GM23248 (cell line): ENCODE measurements at regions not wholly inside any gene's neighbourhood (a gene's known extent, or its start where the extent isn't known, plus 50 kb on each side); places are given as distances from the start of the nearest gene placed in this dataset.

ENCODE experiments used
- DNase-seq: peaks from one replicate; pipeline ENCODE4 v3.0.0-alpha.2; 2015
- H2AFZ ChIP-seq: fragments of 200-600 bp; sonication (generic); 2 replicates; pipeline ENCODE4 v1.6.1; 2016; ENCODE audit warnings: antibody characterized with exemption
- H3F3A ChIP-seq: fragments of 200-600 bp; sonication (generic); 2 replicates; pipeline ENCODE4 v1.6.1; 2016; ENCODE audit warnings: mild to moderate bottlenecking, antibody characterized with exemption, mixed run types; ENCODE audit not compliant: insufficient read depth
- H3K27ac ChIP-seq: fragments of 200-600 bp; sonication (generic); 2 replicates; pipeline ENCODE4 v1.5.1; 2016; ENCODE audit warnings: mild to moderate bottlenecking
- H3K27me3 ChIP-seq: fragments of 200-600 bp; sonication (generic); replicated peaks from 2 replicates; pipeline ENCODE4 v1.6.1; 2016; ENCODE audit warnings: mild to moderate bottlenecking; ENCODE audit not compliant: insufficient read depth
- H3K36me3 ChIP-seq: fragments of 200-600 bp; sonication (generic); 2 replicates; pipeline ENCODE4 v1.6.1; 2016; ENCODE audit warnings: low read depth, mild to moderate bottlenecking
- H3K4me1 ChIP-seq: fragments of 200-600 bp; sonication (generic); 2 replicates; pipeline ENCODE4 v1.6.1; 2016; ENCODE audit warnings: mild to moderate bottlenecking; ENCODE audit not compliant: insufficient read depth
- H3K4me2 ChIP-seq: fragments of 200-600 bp; sonication (generic); one replicate; pipeline ENCODE4 v1.6.1; 2016; ENCODE audit warnings: mild to moderate bottlenecking; ENCODE audit not compliant: unreplicated experiment
- H3K4me3 ChIP-seq: fragments of 200-600 bp; sonication (generic); 2 replicates; pipeline ENCODE4 v1.5.1; 2016; ENCODE audit warnings: mild to moderate bottlenecking
- H3K79me2 ChIP-seq: fragments of 200-600 bp; sonication (generic); 2 replicates; pipeline ENCODE4 v1.6.1; 2016; ENCODE audit warnings: mild to moderate bottlenecking; ENCODE audit not compliant: insufficient read depth
- H3K9ac ChIP-seq: fragments of 200-600 bp; sonication (generic); 2 replicates; pipeline ENCODE4 v1.6.1; 2016; ENCODE audit warnings: mild to moderate bottlenecking
- H3K9me2 ChIP-seq: fragments of 200-600 bp; sonication (generic); 2 replicates; pipeline ENCODE4 v1.6.1; 2016; ENCODE audit warnings: mixed run types, mild to moderate bottlenecking, moderate library complexity; ENCODE audit not compliant: insufficient read depth
- H3K9me3 ChIP-seq: fragments of 200-600 bp; sonication (generic); one replicate; pipeline ENCODE4 v1.6.1; 2017; ENCODE audit warnings: low read depth
- H4K20me1 ChIP-seq: fragments of 200-600 bp; sonication (generic); 2 replicates; pipeline ENCODE4 v1.6.0; 2016; ENCODE audit not compliant: insufficient read depth
- EZH2 ChIP-seq: fragments of 200-600 bp; sonication (generic); IDR thresholded peaks from 2 replicates; pipeline ENCODE4 v1.6.1; 2018; ENCODE audit warnings: antibody characterized with exemption, mild to moderate bottlenecking; ENCODE audit not compliant: insufficient read depth, poor library complexity, severe bottlenecking
- EZH2phosphoT487 ChIP-seq: fragments of 200-600 bp; sonication (generic); IDR thresholded peaks from 2 replicates; pipeline ENCODE4 v1.6.1; 2018; ENCODE audit warnings: antibody characterized with exemption, moderate library complexity, mild to moderate bottlenecking, low read depth; ENCODE audit not compliant: insufficient read depth
- WGBS, 2 experiments: methylation state at CpG; one replicate each; pipeline ENCODE4 v1.1.6; 2015 to 2017; ENCODE audit warnings: low lambda C conversion rate in 2 of 2, low coverage in 1 of 2; ENCODE audit errors: missing lambda C conversion rate in 2 of 2; 5-methylcytosine and 5-hydroxymethylcytosine counted together
- in situ Hi-C: fragments of 300-500 bp; cut with MboI; formaldehyde crosslinking; loops from 2 replicates; pipeline ENCODE4 v1.15.0; 2020

GRCh38 chr2:65714866-65715265 is 282.5 kb upstream of the SPRED2 start:
- WGBS, 2 experiments = 0% methylated on average over 1 of the region's 1 CpG
- Histone ChIP-seq H3K9me2 (no peaks in the 10 kb centered on the region), H3K27ac (no peak overlapping the region), H3F3A (no peaks in the 10 kb centered on the region), H3K4me2 (no peak overlapping the region), H3K27me3 (peaks cover 22% of the 10 kb centered on the region), H3K36me3 (no peaks in the 10 kb centered on the region), H3K4me3 (no peak overlapping the region), H3K4me1 (no peaks in the 10 kb centered on the region), H3K9ac (no peak overlapping the region), H3K79me2 (no peaks in the 10 kb centered on the region), H2AFZ (no peak overlapping the region), H3K9me3 (no peaks in the 10 kb centered on the region), H4K20me1 (no peaks in the 10 kb centered on the region)
- TF ChIP-seq EZH2 (no peak), EZH2phosphoT487 (no peak)
- in situ Hi-C loops = no loop called here
- no peak for DNase-seq

GRCh38 chr2:65711863-65712262 is 279.5 kb upstream of the SPRED2 start:
- TF ChIP-seq EZH2phosphoT487 (no peak), EZH2 (no peak)
- Histone ChIP-seq H3K9me2 (no peaks in the 10 kb centered on the region), H3K4me3 (no peak overlapping the region), H3K27ac (no peak overlapping the region), H3K27me3 (peaks cover 16% of the 10 kb centered on the region), H3K4me2 (no peak overlapping the region), H2AFZ (no peak overlapping the region), H3F3A (no peaks in the 10 kb centered on the region), H3K4me1 (no peaks in the 10 kb centered on the region), H3K36me3 (no peaks in the 10 kb centered on the region), H3K9me3 (no peaks in the 10 kb centered on the region), H4K20me1 (no peaks in the 10 kb centered on the region), H3K79me2 (no peaks in the 10 kb centered on the region), H3K9ac (no peak overlapping the region)
- DNase-seq = no peak
- in situ Hi-C loops = no loop called here
- 0 to 2% methylated on average over 1 of the region's 1 CpG for WGBS, 2 experiments

- no peak overlapping the region for H3K9ac ChIP-seq
- peaks cover 16% of the 10 kb centered on the region for H3K27me3 ChIP-seq
- H4K20me1 ChIP-seq = no peaks in the 10 kb centered on the region
- H2AFZ ChIP-seq = no peak overlapping the region
- H3K36me3 ChIP-seq = no peaks in the 10 kb centered on the region
- DNase-seq = peak; percentile 9
- no peak overlapping the region for H3K4me3 ChIP-seq
- no peaks in the 10 kb centered on the region for H3K9me2 ChIP-seq
- H3K9me3 ChIP-seq = no peaks in the 10 kb centered on the region
- in situ Hi-C loops = no loop called here
- H3K4me1 ChIP-seq = no peaks in the 10 kb centered on the region
- H3K27ac ChIP-seq = no peak overlapping the region
- 42 to 55% methylated on average over 2 of the region's 2 CpGs for WGBS, 2 experiments
- no peaks in the 10 kb centered on the region for H3F3A ChIP-seq
- H3K4me2 ChIP-seq = no peak overlapping the region
- TF ChIP-seq EZH2phosphoT487 (no peak), EZH2 (no peak)
- no peaks in the 10 kb centered on the region for H3K79me2 ChIP-seq
Measured at GRCh38 chr2:65710779-65711295, 278.4 kb upstream of the SPRED2 start.

GRCh38 chr2:65710356-65710755 is 278.0 kb upstream of the SPRED2 start:
- Histone ChIP-seq H3K4me2 (no peak overlapping the region), H3K27me3 (peaks cover 16% of the 10 kb centered on the region), H3K27ac (no peak overlapping the region), H3K9me2 (no peaks in the 10 kb centered on the region), H3K79me2 (no peaks in the 10 kb centered on the region), H3K9ac (no peak overlapping the region), H3K36me3 (no peaks in the 10 kb centered on the region), H3K4me1 (no peaks in the 10 kb centered on the region), H2AFZ (no peak overlapping the region), H4K20me1 (no peaks in the 10 kb centered on the region), H3K4me3 (no peak overlapping the region), H3F3A (no peaks in the 10 kb centered on the region), H3K9me3 (no peaks in the 10 kb centered on the region)
- no peak for DNase-seq
- TF ChIP-seq EZH2 (no peak), EZH2phosphoT487 (no peak)
- in situ Hi-C loops = no loop called here
- 50 to 53% methylated on average over 5 of the region's 5 CpGs for WGBS, 2 experiments

GRCh38 chr2:65708086-65708485 is 275.7 kb upstream of the SPRED2 start:
- DNase-seq = no peak
- Histone ChIP-seq H3K4me2 (no peak overlapping the region), H3K27me3 (peaks cover 9% of the 10 kb centered on the region), H4K20me1 (no peaks in the 10 kb centered on the region), H3F3A (no peaks in the 10 kb centered on the region), H3K9ac (no peak overlapping the region), H3K79me2 (no peaks in the 10 kb centered on the region), H3K4me1 (no peaks in the 10 kb centered on the region), H3K36me3 (no peaks in the 10 kb centered on the region), H2AFZ (no peak overlapping the region), H3K9me2 (no peaks in the 10 kb centered on the region; the same call in 1 of the 2 replicates), H3K27ac (no peak overlapping the region), H3K4me3 (no peak overlapping the region), H3K9me3 (no peaks in the 10 kb centered on the region)
- no peak for TF ChIP-seq EZH2
- TF ChIP-seq EZH2phosphoT487 = no peak
- 29 to 41% methylated on average over 3 of the region's 3 CpGs for WGBS, 2 experiments
- in situ Hi-C loops = no loop called here
